ENCODE measurements at regions not wholly inside any gene's neighbourhood (a gene's known extent, or its start where the extent isn't known, plus 50 kb on each side); places are given as distances from the start of the nearest gene placed in this dataset.
"Not testable (repeated sequence)": the region's sequence is repeated elsewhere in the genome, so short reads cannot be mapped to it uniquely, and the experiment has no call there.

GRCh38 chr10:56178210-56178609, 182.8 kb downstream of the ZWINT start:
- 44% methylated on average over 4 of the region's 4 CpGs for WGBS
- no peaks in the 10 kb centered on the region for H3K9me3 ChIP-seq
- no peak for TF ChIP-seq CTCF (IDR thresholded peaks at IDR 0.05)
- TF ChIP-seq POLR2A (IDR thresholded peaks at IDR 0.05; ENCODE audit: low read depth) = no peak
- TF ChIP-seq EP300 (IDR thresholded peaks at IDR 0.05) = no peak
- TF ChIP-seq POLR2AphosphoS5 (IDR thresholded peaks at IDR 0.05) = no peak
- no peak overlapping the region for H3K4me3 ChIP-seq
- no peaks in the 10 kb centered on the region for H3K4me1 ChIP-seq
- H3K27me3 ChIP-seq = no peaks in the 10 kb centered on the region
- DNase-seq (ENCODE audit: extremely low spot score) = no peak
- intact Hi-C loops (cut with DNase I) = no loop called here
- H3K36me3 ChIP-seq = no peaks in the 10 kb centered on the region
- no peak overlapping the region for H3K27ac ChIP-seq (replicated peaks in 1 of 4)

- H3K27ac ChIP-seq (replicated peaks in 1 of 4); H3K4me3 ChIP-seq; DNase-seq (ENCODE audit: extremely low spot score); intact Hi-C loops (cut with DNase I); H3K4me1 ChIP-seq; H3K36me3 ChIP-seq; H3K27me3 ChIP-seq: not testable (repeated sequence)
- H3K9me3 ChIP-seq = peaks cover 0 to 15% (median 2%) of the 10 kb centered on the region in 4 donors
- 94% methylated on average over 10 of the region's 41 CpGs for WGBS
Measured at GRCh38 chr10:56155091-56155513, 206.0 kb downstream of the ZWINT start.

GRCh38 chr10:56146806-56147205, 214.3 kb downstream of the ZWINT start:
- TF ChIP-seq EP300 (IDR thresholded peaks at IDR 0.05) = no peak
- Histone ChIP-seq H3K27me3 (no peaks in the 10 kb centered on the region), H3K27ac (replicated peaks in 1 of 4) (no peak overlapping the region), H3K36me3 (no peaks in the 10 kb centered on the region), H3K4me3 (no peak overlapping the region), H3K4me1 (no peaks in the 10 kb centered on the region), H3K9me3 (peaks cover 0 to 6% (median 0%) of the 10 kb centered on the region in 4 donors)
- intact Hi-C loops (cut with DNase I) = no loop called here
- DNase-seq (ENCODE audit: extremely low spot score) = no peak
- 73% methylated on average over 2 of the region's 2 CpGs for WGBS

GRCh38 chr10:56142092-56142728, 218.8 kb downstream of the ZWINT start:
- intact Hi-C loops (cut with DNase I) = no loop called here
- TF ChIP-seq POLR2AphosphoS5 (IDR thresholded peaks at IDR 0.05) (no peak), POLR2A (IDR thresholded peaks at IDR 0.05; ENCODE audit: low read depth) (no peak), CTCF (IDR thresholded peaks at IDR 0.05) (no peak), EP300 (IDR thresholded peaks at IDR 0.05) (no peak)
- no peaks in the 10 kb centered on the region for H3K4me1 ChIP-seq
- 75% methylated on average over 1 of the region's 1 CpG for WGBS
- no peak for DNase-seq (ENCODE audit: extremely low spot score)
- H3K36me3 ChIP-seq = no peaks in the 10 kb centered on the region
- no peak overlapping the region for H3K27ac ChIP-seq (replicated peaks in 1 of 4)
- H3K4me3 ChIP-seq = no peak overlapping the region
- H3K27me3 ChIP-seq = no peaks in the 10 kb centered on the region
- no peaks in the 10 kb centered on the region for H3K9me3 ChIP-seq

- Histone ChIP-seq H3K36me3 (no peaks in the 10 kb centered on the region), H3K4me3 (no peak overlapping the region), H3K4me1 (no peaks in the 10 kb centered on the region), H3K27me3 (no peaks in the 10 kb centered on the region), H3K9me3 (no peaks in the 10 kb centered on the region), H3K27ac (replicated peaks in 1 of 4) (no peak overlapping the region)
- intact Hi-C loops (cut with DNase I) = no loop called here
- WGBS = 32% methylated on average over 4 of the region's 4 CpGs
- no peak for DNase-seq (ENCODE audit: extremely low spot score)
- no peak for TF ChIP-seq EP300 (IDR thresholded peaks at IDR 0.05)
- TF ChIP-seq CTCF (IDR thresholded peaks at IDR 0.05) = no peak
- TF ChIP-seq POLR2AphosphoS5 (IDR thresholded peaks at IDR 0.05) = no peak
- TF ChIP-seq POLR2A (IDR thresholded peaks at IDR 0.05; ENCODE audit: low read depth) = no peak
Measured at GRCh38 chr10:56139405-56139804, 221.7 kb downstream of the ZWINT start.

- TF ChIP-seq POLR2A (IDR thresholded peaks at IDR 0.05; ENCODE audit: low read depth) (no peak), CTCF (IDR thresholded peaks at IDR 0.05) (no peak), EP300 (IDR thresholded peaks at IDR 0.05) (no peak)
- H3K27ac ChIP-seq (replicated peaks in 1 of 4) = no peak overlapping the region
- no peak overlapping the region for H3K4me3 ChIP-seq
- no peak for DNase-seq (ENCODE audit: extremely low spot score)
- H3K36me3 ChIP-seq = no peaks in the 10 kb centered on the region
- intact Hi-C loops (cut with DNase I) = no loop called here
- no peaks in the 10 kb centered on the region for H3K4me1 ChIP-seq
- H3K27me3 ChIP-seq = no peaks in the 10 kb centered on the region
- no peaks in the 10 kb centered on the region for H3K9me3 ChIP-seq
- 56% methylated on average over 4 of the region's 4 CpGs for WGBS
Measured at GRCh38 chr10:56135828-56136227, 225.2 kb downstream of the ZWINT start.
